Heart left ventricle (tissue), 16 donors: ENCODE measurements at regions not wholly inside any gene's neighbourhood (a gene's known extent, or its start where the extent isn't known, plus 50 kb on each side); places are given as distances from the start of the nearest gene placed in this dataset.

Experiments
- ATAC-seq, 4 donors: fragments of 200-7000 bp; cut with Tn5 transposase; one replicate each; pipeline ENCODE4 v1.9.1; 2020 to 2022; ENCODE audit warnings: moderate library complexity in 4 of 4, mild to moderate bottlenecking in 3 of 4, moderate number of reproducible peaks in 1 of 4
- DNase-seq, 5 donors: peaks; one replicate each; pipeline ENCODE4 v3.0.0-alpha.2; 2020
- H3K27ac ChIP-seq, 12 donors: fragments of 200-600 bp; sonication (generic) in 4 of 12; one replicate each; pipeline versions ENCODE4 v1.5.0 to v1.8.0; 2016 to 2022; ENCODE audit warnings: mild to moderate bottlenecking in 2 of 12
- H3K27me3 ChIP-seq, 9 donors: fragments of 200-600 bp; sonication (generic) in 2 of 9; one replicate each; pipeline versions ENCODE4 v1.5.1 to v1.8.0; 2016 to 2022; ENCODE audit warnings: mild to moderate bottlenecking in 3 of 9
- H3K36me3 ChIP-seq, 9 donors: fragments of 200-600 bp; sonication (generic) in 2 of 9; one replicate each; pipeline versions ENCODE4 v1.5.0 to v1.8.0; 2018 to 2022; ENCODE audit warnings: mild to moderate bottlenecking in 2 of 9
- H3K4me1 ChIP-seq, 12 donors: fragments of 200-600 bp; sonication (generic) in 4 of 12; one replicate each; pipeline versions ENCODE4 v1.5.0 to v1.8.0; 2016 to 2022; ENCODE audit warnings: mild to moderate bottlenecking in 3 of 12
- H3K4me3 ChIP-seq, 12 donors: fragments of 200-600 bp; sonication (generic) in 4 of 12; one replicate each; pipeline versions ENCODE4 v1.5.0 to v1.8.0; 2017 to 2022; ENCODE audit warnings: mild to moderate bottlenecking in 9 of 12, moderate library complexity in 4 of 12
- H3K9me3 ChIP-seq, 12 donors: fragments of 200-600 bp; sonication (generic) in 4 of 12; one replicate each; pipeline versions ENCODE4 v1.5.0 to v1.8.0; 2016 to 2022; ENCODE audit warnings: mild to moderate bottlenecking in 1 of 12
- CTCF ChIP-seq, 12 donors: fragments of 200-600 bp; sonication (generic) in 4 of 12; IDR thresholded peaks; one replicate each; pipeline versions ENCODE4 v1.5.0 to v1.8.0; 2018 to 2022; ENCODE audit warnings: antibody characterized with exemption in 12 of 12, mild to moderate bottlenecking in 5 of 12
- POLR2A ChIP-seq, 2 donors: fragments of 450-650 bp; IDR thresholded peaks; one replicate each; pipeline ENCODE4 v1.6.1; 2017; ENCODE audit warnings: antibody characterized with exemption in 2 of 2, mild to moderate bottlenecking in 2 of 2, moderate library complexity in 2 of 2
- WGBS, 4 donors: extraction: QIAGEN DNeasy Blood & Tissue Kit in 2 of 4; methylation state at CpG; one replicate each; pipeline versions ENCODE4 v1.1.5 to v1.1.7; 2013 to 2018; 5-methylcytosine and 5-hydroxymethylcytosine counted together
- intact Hi-C, 10 donors: fragments of 100-400 bp; cut with DNase I; formaldehyde crosslinking; loops; one replicate each; pipeline versions ENCODE4 v1.11.1 to v1.14.2; 2022
- donor health status: ischemic (EF 13 %, LVEDD 7.1; RV severe dilation, severe dysfunction).
- donor health status: healthy with polysubstance abuse.
- donor health status: DM: no; HTN: yes; CAD: no.
- donor health status: DM: no; HTN: no; CAD: no.
- donor health status: ischemic (EF 25% LVEDD 6.9; RV normal size, moderate dysfunction).
- donor health status: ischemic (EF 25% LVEDD 5.7; RV mildly dilated, moderate dysfunction).
- donor health status: healthy.
- donor health status: DM: yes; HTN: yes; CAD: no.
- donor health status: ischemic (EF 35%, LVEDD 5.7; RV mildly dilated, moderate dysfunction).
- donor health status: nonischemic (EF 11% LVEDD 7.7; RV severe dilation, severe dysfunction).
- donor health status: DM: yes; HTN: yes; CAD: no.
- donor health status: PGD.
- donor health status: ischemic (EF 29% LVEDD 5.4; RV normal size, mild dysfunction).
- donor health status: nonischemic (EF 23%, LVEDD 6.1; RV moderate dilation, normal function).

DNA sequence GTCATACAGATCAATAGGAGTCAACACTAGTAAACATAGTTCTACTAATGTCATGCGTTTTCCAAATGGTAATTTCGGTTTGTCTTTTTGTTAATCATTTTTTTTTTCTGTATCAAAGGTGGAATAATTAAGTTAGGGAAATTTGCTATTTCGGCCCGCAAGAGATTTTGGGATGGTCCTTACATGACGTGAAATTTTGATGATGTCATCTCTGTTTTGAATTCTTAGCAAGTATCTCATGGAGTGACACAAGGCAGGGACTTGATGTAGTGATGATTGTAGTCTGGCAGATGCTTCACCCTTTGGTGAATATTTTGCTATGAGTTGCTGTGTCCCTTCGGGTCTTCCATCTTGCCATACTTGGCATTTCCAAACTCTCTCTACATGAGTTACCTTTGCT is 608.0 kb downstream of the BCKDHB start:
- intact Hi-C loops, result no loop called here
- Histone ChIP-seq H3K36me3 (no peaks in the 10 kb centered on the region), H3K4me3 (no peak overlapping the region), H3K27me3 (no peaks in the 10 kb centered on the region), H3K4me1 (no peaks in the 10 kb centered on the region), H3K9me3 (no peaks in the 10 kb centered on the region), H3K27ac (no peak overlapping the region)
- 66 to 86% (median 79%) methylated on average over 6 of the region's 6 CpGs for WGBS, 4 donors
- DNase-seq (no peak), ATAC-seq (no peak)
- no peak for TF ChIP-seq CTCF (IDR thresholded peaks at IDR 0.05)

- DNase-seq, result no peak
- intact Hi-C loops, result no loop called here
- Histone ChIP-seq H3K4me1 (no peaks in the 10 kb centered on the region), H3K9me3 (peaks cover 0 to 37% (median 14%) of the 10 kb centered on the region in 12 donors), H3K27me3 (no peaks in the 10 kb centered on the region), H3K36me3 (no peaks in the 10 kb centered on the region), H3K4me3 (no peak overlapping the region), H3K27ac (no peak overlapping the region)
- ATAC-seq, result no peak
- TF ChIP-seq CTCF (IDR thresholded peaks at IDR 0.05), result no peak
- TF ChIP-seq POLR2A (IDR thresholded peaks at IDR 0.05), result no peak
- 91 to 95% (median 93%) methylated on average over 3 of the region's 3 CpGs for WGBS, 4 donors
Measured at GRCh38 chr6:80698459-80698858, 592.0 kb downstream of the BCKDHB start.

- no peak for ATAC-seq
- no peak for TF ChIP-seq CTCF (IDR thresholded peaks at IDR 0.05)
- no peak for TF ChIP-seq POLR2A (IDR thresholded peaks at IDR 0.05)
- intact Hi-C loops, result no loop called here
Measured at GRCh38 chr6:80696268-80696667, 589.8 kb downstream of the BCKDHB start.

GRCh38 chr6:80690551-80691131 is 584.2 kb downstream of the BCKDHB start:
- DNase-seq, result no peak
- Histone ChIP-seq H3K36me3 (no peaks in the 10 kb centered on the region), H3K27me3 (no peaks in the 10 kb centered on the region), H3K4me1 (no peaks in the 10 kb centered on the region), H3K27ac (no peak overlapping the region), H3K4me3 (no peak overlapping the region), H3K9me3 (peaks cover 0 to 22% (median 0%) of the 10 kb centered on the region in 12 donors)
- WGBS, 4 donors, result 62 to 69% (median 67%) methylated on average over 6 of the region's 6 CpGs
- ATAC-seq, result no peak
- TF ChIP-seq CTCF (IDR thresholded peaks at IDR 0.05), result no peak
- no peak for TF ChIP-seq POLR2A (IDR thresholded peaks at IDR 0.05)
- intact Hi-C loops, result no loop called here

More at GRCh38 chr6:80696268-80696667, 589.8 kb downstream of the BCKDHB start:
- Histone ChIP-seq H3K4me3 (no peak overlapping the region), H3K27ac (no peak overlapping the region), H3K4me1 (no peaks in the 10 kb centered on the region), H3K27me3 (no peaks in the 10 kb centered on the region), H3K36me3 (no peaks in the 10 kb centered on the region), H3K9me3 (peaks cover 0 to 29% (median 11%) of the 10 kb centered on the region in 12 donors)
- DNase-seq, result no peak
